GM12878 (cell line): ENCODE measurements at regions not wholly inside any gene's neighbourhood (a gene's known extent, or its start where the extent isn't known, plus 50 kb on each side); places are given as distances from the start of the nearest gene placed in this dataset.

Source experiments
- ATAC-seq: fragments of 200-7000 bp; cut with Tn5 transposase; 3 replicates; pipeline ENCODE4 v1.9.1; 2020; ENCODE audit warnings: mild to moderate bottlenecking, moderate library complexity
- BruUV-seq: library from RNA; stranded (reverse); fragments of 400-500 nt; replicated peaks from 2 replicates; lab custom pipeline; 2021; lab: Mats Ljungman, UMichigan
- CTCF ChIA-PET: fragments of 300-600 bp; sonication (Branson Sonifier 250); formaldehyde crosslinking; extraction: SDS; loops from one replicate; lab custom pipeline; 2021; ENCODE audit warnings: inconsistent platforms; lab: Yijun Ruan, JAX
- POLR2A ChIA-PET: fragments of 350-600 bp; formaldehyde crosslinking; extraction: SDS; loops from one replicate; lab custom pipeline; 2021; ENCODE audit warnings: inconsistent platforms; lab: Charles Lee
- RAD21 ChIA-PET: fragments of 300-600 bp; sonication (Branson Sonifier 250); formaldehyde crosslinking; loops from one replicate; lab custom pipeline; 2023; ENCODE audit warnings: antibody characterized with exemption; ENCODE audit not compliant: unreplicated experiment; lab: Charles Lee
- SMC1A ChIA-PET: fragments of 300-600 bp; sonication (Branson Sonifier 250); formaldehyde crosslinking; loops from one replicate; lab custom pipeline; 2023; ENCODE audit not compliant: unreplicated experiment, uncharacterized antibody; lab: Charles Lee
- DNase-seq: peaks from one replicate; pipeline ENCODE4 v3.0.0-alpha.2; 2011; ENCODE audit warnings: low read depth, low spot score
- FAIRE-seq: peaks from 3 replicates; lab custom pipeline; 2011; peaks lifted over from hg19 to GRCh38; lab: Jason Lieb, UNC
- H2AFZ ChIP-seq: 2 replicates; pipeline ENCODE4 v1.6.0; 2011; ENCODE audit warnings: low read depth, low read length, control low read depth; ENCODE audit not compliant: control insufficient read depth
- H3K27ac ChIP-seq: 2 replicates; pipeline ENCODE4 v1.5.1; 2011; ENCODE audit warnings: control low read depth; ENCODE audit not compliant: control insufficient read depth, insufficient read depth
- H3K27me3 ChIP-seq, 2 experiments: replicated peaks in 1 of 2; 2 replicates each; pipeline versions ENCODE4 v1.6.0 to v1.6.1; 2011; ENCODE audit warnings: low read length in 1 of 2; ENCODE audit not compliant: control insufficient read depth in 2 of 2, insufficient read depth in 2 of 2
- H3K36me3 ChIP-seq, 2 experiments: 2 replicates each; pipeline ENCODE4 v1.5.1; 2011; ENCODE audit warnings: low read length in 1 of 2; ENCODE audit not compliant: control insufficient read depth in 2 of 2, insufficient read depth in 2 of 2
- H3K4me1 ChIP-seq: 2 replicates; pipeline ENCODE4 v1.6.1; 2011; ENCODE audit warnings: mild to moderate bottlenecking, low read length, moderate library complexity, mixed read lengths; ENCODE audit not compliant: control insufficient read depth, insufficient read depth
- H3K4me2 ChIP-seq: 2 replicates; pipeline ENCODE4 v1.6.0; 2011; ENCODE audit warnings: control low read depth; ENCODE audit not compliant: control insufficient read depth, insufficient read depth
- H3K4me3 ChIP-seq: fragments of 200-600 bp; sonication (generic); 2 replicates; pipeline ENCODE4 v1.5.1; 2016
- H3K79me2 ChIP-seq: 2 replicates; pipeline ENCODE4 v1.6.0; 2011; ENCODE audit warnings: low read length; ENCODE audit not compliant: control insufficient read depth, insufficient read depth
- H3K9ac ChIP-seq: 2 replicates; pipeline ENCODE4 v1.8.0; 2011; ENCODE audit warnings: low read length, control low read depth, mixed read lengths; ENCODE audit not compliant: control insufficient read depth, insufficient read depth
- H3K9me3 ChIP-seq: replicated peaks from 3 replicates; pipeline ENCODE4 v1.5.1; 2011; ENCODE audit warnings: mild to moderate bottlenecking, low read length; ENCODE audit not compliant: control insufficient read depth, insufficient read depth
- H4K20me1 ChIP-seq: 2 replicates; pipeline ENCODE4 v1.6.0; 2011; ENCODE audit not compliant: control insufficient read depth, insufficient read depth
- ATF7 ChIP-seq: fragments of 450-650 bp; IDR thresholded peaks from 2 replicates; pipeline ENCODE4 v1.6.1; 2016; ENCODE audit warnings: low read depth, mild to moderate bottlenecking
- CBFB ChIP-seq: IDR thresholded peaks from 2 replicates; pipeline ENCODE4 v1.6.1; 2016; ENCODE audit warnings: antibody characterized with exemption, low read depth
- CBX3 ChIP-seq: fragments of 200-600 bp; sonication (generic); IDR thresholded peaks from 2 replicates; pipeline ENCODE4 v1.6.1; 2016; ENCODE audit warnings: low read depth, borderline replicate concordance
- CREB1 ChIP-seq: IDR thresholded peaks from 2 replicates; pipeline ENCODE4 v1.6.1; 2012; ENCODE audit warnings: low read depth, mild to moderate bottlenecking, inconsistent platforms
- CREM ChIP-seq: IDR thresholded peaks from 2 replicates; pipeline ENCODE4 v1.6.1; 2014; ENCODE audit warnings: antibody characterized with exemption, low read depth
- EGR1 ChIP-seq, 2 experiments: IDR thresholded peaks; 1 replicate in 1 of 2; 2 replicates in 1 of 2; pipeline ENCODE4 v1.6.1; 2011 to 2012; ENCODE audit warnings: low read depth in 2 of 2, low read length in 2 of 2, borderline replicate concordance in 1 of 2, mild to moderate bottlenecking in 1 of 2, moderate library complexity in 1 of 2
- MYC ChIP-seq: IDR thresholded peaks from 2 replicates; pipeline ENCODE4 v1.6.1; 2011; ENCODE audit warnings: mild to moderate bottlenecking, low read length, moderate library complexity, inconsistent platforms; ENCODE audit not compliant: insufficient read depth, insufficient replicate concordance, insufficient read length, severe bottlenecking
- PAX5 ChIP-seq: IDR thresholded peaks from 2 replicates; pipeline ENCODE4 v1.6.1; 2011; ENCODE audit warnings: low read depth, low read length, borderline replicate concordance
- RCOR1 ChIP-seq: conservative IDR thresholded peaks from 2 replicates; pipeline ENCODE4 v1.6.1; 2012; ENCODE audit warnings: low read depth, low read length, improper control_type of control experiment
- SUPT20H ChIP-seq: IDR thresholded peaks from 2 replicates; pipeline ENCODE4 v1.6.1; 2011; ENCODE audit warnings: low read depth, mild to moderate bottlenecking, low read length, moderate library complexity, borderline replicate concordance; ENCODE audit not compliant: control insufficient read depth
- WGBS: methylation state at CpG from one replicate; pipeline ENCODE4 v1.1.6; 2016; ENCODE audit warnings: low lambda C conversion rate; ENCODE audit not compliant: insufficient replicate concordance, insufficient coverage; ENCODE audit errors: missing lambda C conversion rate; 5-methylcytosine and 5-hydroxymethylcytosine counted together
- in situ Hi-C: fragments of 300-500 bp; cut with MboI; formaldehyde crosslinking; loops from 9 replicates; pipeline ENCODE4 v1.14.3; 2018; ENCODE audit warnings: mixed read lengths
- intact Hi-C: fragments of 100-400 bp; cut with micrococcal nuclease; formaldehyde crosslinking; loops from one replicate; pipeline ENCODE4 v1.14.2; 2022; ENCODE audit not compliant: unreplicated experiment
- TF ChIP-seq, protein P1 (sequence below): fragments of 450-650 bp; formaldehyde crosslinking; IDR thresholded peaks from 2 replicates; pipeline ENCODE4 v1.4.0; 2020; ENCODE audit warnings: mild to moderate bottlenecking, moderate library complexity

DNA sequence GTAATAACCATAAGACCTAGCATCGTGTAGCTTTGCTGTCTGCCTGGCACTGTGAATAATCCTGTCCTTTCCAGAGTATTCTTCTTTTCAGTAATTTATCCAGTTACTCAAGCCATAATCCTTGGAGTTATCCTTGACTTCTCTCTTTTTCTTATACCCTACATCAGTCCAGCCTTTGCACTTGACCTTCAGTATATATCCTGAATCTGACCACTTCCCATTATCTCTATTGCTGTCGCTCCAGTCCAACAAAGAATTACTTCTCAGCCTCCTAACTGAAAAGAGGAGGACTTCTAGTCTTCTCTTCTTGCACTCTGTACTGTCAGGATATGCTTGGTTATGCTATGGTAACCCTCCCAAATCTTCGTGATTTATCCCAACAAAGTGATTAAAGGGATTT is 393.8 kb downstream of the SHQ1 start:
- Histone ChIP-seq H3K4me3 (no peak overlapping the region), H3K9me3 (no peaks in the 10 kb centered on the region; the same call in 2 of the 3 replicates), H2AFZ (no peak overlapping the region), H4K20me1 (no peaks in the 10 kb centered on the region), H3K36me3 (no peaks in the 10 kb centered on the region)
- CTCF ChIA-PET, result no interaction called here
- in situ Hi-C loops, result no loop called here
- intact Hi-C loops, result no loop called here
- RAD21 ChIA-PET, result no interaction called here
- DNase-seq, result no peak
- SMC1A ChIA-PET, result interaction anchor here (1.2 to 1.9 kb wide), 2 partner anchors 12 to 13 kb away, joined by 5 read pairs; no protein-coding TSS in a partner anchor
- TF ChIP-seq ATF7 (no peak), CREM (no peak), CBX3 (no peak), CREB1 (no peak), CBFB (no peak), SUPT20H (no peak), MYC (no peak), PAX5 (no peak), RCOR1 (no peak), EGR1 (IDR thresholded peaks at IDR 0.05; ENCODE audit: borderline replicate concordance in 1 of 2, low read depth in 2 of 2, low read length in 2 of 2) (no peak)
- TF ChIP-seq, protein P1, sequence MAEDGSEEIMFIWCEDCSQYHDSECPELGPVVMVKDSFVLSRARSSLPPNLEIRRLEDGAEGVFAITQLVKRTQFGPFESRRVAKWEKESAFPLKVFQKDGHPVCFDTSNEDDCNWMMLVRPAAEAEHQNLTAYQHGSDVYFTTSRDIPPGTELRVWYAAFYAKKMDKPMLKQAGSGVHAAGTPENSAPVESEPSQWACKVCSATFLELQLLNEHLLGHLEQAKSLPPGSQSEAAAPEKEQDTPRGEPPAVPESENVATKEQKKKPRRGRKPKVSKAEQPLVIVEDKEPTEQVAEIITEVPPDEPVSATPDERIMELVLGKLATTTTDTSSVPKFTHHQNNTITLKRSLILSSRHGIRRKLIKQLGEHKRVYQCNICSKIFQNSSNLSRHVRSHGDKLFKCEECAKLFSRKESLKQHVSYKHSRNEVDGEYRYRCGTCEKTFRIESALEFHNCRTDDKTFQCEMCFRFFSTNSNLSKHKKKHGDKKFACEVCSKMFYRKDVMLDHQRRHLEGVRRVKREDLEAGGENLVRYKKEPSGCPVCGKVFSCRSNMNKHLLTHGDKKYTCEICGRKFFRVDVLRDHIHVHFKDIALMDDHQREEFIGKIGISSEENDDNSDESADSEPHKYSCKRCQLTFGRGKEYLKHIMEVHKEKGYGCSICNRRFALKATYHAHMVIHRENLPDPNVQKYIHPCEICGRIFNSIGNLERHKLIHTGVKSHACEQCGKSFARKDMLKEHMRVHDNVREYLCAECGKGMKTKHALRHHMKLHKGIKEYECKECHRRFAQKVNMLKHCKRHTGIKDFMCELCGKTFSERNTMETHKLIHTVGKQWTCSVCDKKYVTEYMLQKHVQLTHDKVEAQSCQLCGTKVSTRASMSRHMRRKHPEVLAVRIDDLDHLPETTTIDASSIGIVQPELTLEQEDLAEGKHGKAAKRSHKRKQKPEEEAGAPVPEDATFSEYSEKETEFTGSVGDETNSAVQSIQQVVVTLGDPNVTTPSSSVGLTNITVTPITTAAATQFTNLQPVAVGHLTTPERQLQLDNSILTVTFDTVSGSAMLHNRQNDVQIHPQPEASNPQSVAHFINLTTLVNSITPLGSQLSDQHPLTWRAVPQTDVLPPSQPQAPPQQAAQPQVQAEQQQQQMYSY (CRISPR knock-in tag), result no peak
- TF ChIP-seq, all 136 proteins: peak for 0
- POLR2A ChIA-PET, result no interaction called here
- ATAC-seq (no peak), FAIRE-seq (no peak)
- BruUV-seq, result no TSS peak
- H3K79me2 ChIP-seq, result no peaks in the 10 kb centered on the region
- no peak overlapping the region for H3K27ac ChIP-seq
- 60% methylated on average over 3 of the region's 3 CpGs for WGBS
- no peaks in the 10 kb centered on the region; a peak in 1 of 4 replicates for H3K27me3 ChIP-seq
- no peak overlapping the region for H3K4me2 ChIP-seq
- no peaks in the 10 kb centered on the region for H3K4me1 ChIP-seq
- H3K9ac ChIP-seq, result no peak overlapping the region
